GM12878 (cell line): ENCODE measurements at regions not wholly inside any gene's neighbourhood (a gene's known extent, or its start where the extent isn't known, plus 50 kb on each side); places are given as distances from the start of the nearest gene placed in this dataset.

Source experiments
- ATAC-seq: fragments of 200-7000 bp; cut with Tn5 transposase; 3 replicates; pipeline ENCODE4 v1.9.1; 2020; ENCODE audit warnings: mild to moderate bottlenecking, moderate library complexity
- BruUV-seq: library from RNA; stranded (reverse); fragments of 400-500 nt; replicated peaks from 2 replicates; lab custom pipeline; 2021; lab: Mats Ljungman, UMichigan
- CTCF ChIA-PET: fragments of 300-600 bp; sonication (Branson Sonifier 250); formaldehyde crosslinking; extraction: SDS; loops from one replicate; lab custom pipeline; 2021; ENCODE audit warnings: inconsistent platforms; lab: Yijun Ruan, JAX
- POLR2A ChIA-PET: fragments of 350-600 bp; formaldehyde crosslinking; extraction: SDS; loops from one replicate; lab custom pipeline; 2021; ENCODE audit warnings: inconsistent platforms; lab: Charles Lee
- RAD21 ChIA-PET: fragments of 300-600 bp; sonication (Branson Sonifier 250); formaldehyde crosslinking; loops from one replicate; lab custom pipeline; 2023; ENCODE audit warnings: antibody characterized with exemption; ENCODE audit not compliant: unreplicated experiment; lab: Charles Lee
- SMC1A ChIA-PET: fragments of 300-600 bp; sonication (Branson Sonifier 250); formaldehyde crosslinking; loops from one replicate; lab custom pipeline; 2023; ENCODE audit not compliant: unreplicated experiment, uncharacterized antibody; lab: Charles Lee
- DNase-seq: peaks from one replicate; pipeline ENCODE4 v3.0.0-alpha.2; 2011; ENCODE audit warnings: low read depth, low spot score
- FAIRE-seq: peaks from 3 replicates; lab custom pipeline; 2011; peaks lifted over from hg19 to GRCh38; lab: Jason Lieb, UNC
- H2AFZ ChIP-seq: 2 replicates; pipeline ENCODE4 v1.6.0; 2011; ENCODE audit warnings: low read depth, low read length, control low read depth; ENCODE audit not compliant: control insufficient read depth
- H3K27ac ChIP-seq: 2 replicates; pipeline ENCODE4 v1.5.1; 2011; ENCODE audit warnings: control low read depth; ENCODE audit not compliant: control insufficient read depth, insufficient read depth
- H3K27me3 ChIP-seq, 2 experiments: replicated peaks in 1 of 2; 2 replicates each; pipeline versions ENCODE4 v1.6.0 to v1.6.1; 2011; ENCODE audit warnings: low read length in 1 of 2; ENCODE audit not compliant: control insufficient read depth in 2 of 2, insufficient read depth in 2 of 2
- H3K36me3 ChIP-seq, 2 experiments: 2 replicates each; pipeline ENCODE4 v1.5.1; 2011; ENCODE audit warnings: low read length in 1 of 2; ENCODE audit not compliant: control insufficient read depth in 2 of 2, insufficient read depth in 2 of 2
- H3K4me1 ChIP-seq: 2 replicates; pipeline ENCODE4 v1.6.1; 2011; ENCODE audit warnings: mild to moderate bottlenecking, low read length, moderate library complexity, mixed read lengths; ENCODE audit not compliant: control insufficient read depth, insufficient read depth
- H3K4me2 ChIP-seq: 2 replicates; pipeline ENCODE4 v1.6.0; 2011; ENCODE audit warnings: control low read depth; ENCODE audit not compliant: control insufficient read depth, insufficient read depth
- H3K4me3 ChIP-seq: fragments of 200-600 bp; sonication (generic); 2 replicates; pipeline ENCODE4 v1.5.1; 2016
- H3K79me2 ChIP-seq: 2 replicates; pipeline ENCODE4 v1.6.0; 2011; ENCODE audit warnings: low read length; ENCODE audit not compliant: control insufficient read depth, insufficient read depth
- H3K9ac ChIP-seq: 2 replicates; pipeline ENCODE4 v1.8.0; 2011; ENCODE audit warnings: low read length, control low read depth, mixed read lengths; ENCODE audit not compliant: control insufficient read depth, insufficient read depth
- H3K9me3 ChIP-seq: replicated peaks from 3 replicates; pipeline ENCODE4 v1.5.1; 2011; ENCODE audit warnings: mild to moderate bottlenecking, low read length; ENCODE audit not compliant: control insufficient read depth, insufficient read depth
- H4K20me1 ChIP-seq: 2 replicates; pipeline ENCODE4 v1.6.0; 2011; ENCODE audit not compliant: control insufficient read depth, insufficient read depth
- BACH1 ChIP-seq: fragments of 450-650 bp; IDR thresholded peaks from 2 replicates; pipeline ENCODE4 v1.6.1; 2017; ENCODE audit warnings: mild to moderate bottlenecking, borderline replicate concordance
- BCL11A ChIP-seq: IDR thresholded peaks from 2 replicates; pipeline ENCODE4 v1.6.1; 2011; ENCODE audit warnings: low read depth, low read length
- BMI1 ChIP-seq: fragments of 450-650 bp; IDR thresholded peaks from 2 replicates; pipeline ENCODE4 v1.6.1; 2016; ENCODE audit warnings: mild to moderate bottlenecking, moderate library complexity, borderline replicate concordance
- CHD2 ChIP-seq: IDR thresholded peaks from 2 replicates; pipeline ENCODE4 v1.6.1; 2011; ENCODE audit warnings: low read depth, low read length, improper control_type of control experiment, borderline replicate concordance
- E2F8 ChIP-seq: fragments of 450-650 bp; IDR thresholded peaks from 2 replicates; pipeline ENCODE4 v1.6.1; 2018; ENCODE audit warnings: mild to moderate bottlenecking, low read depth, moderate library complexity; ENCODE audit not compliant: partially characterized antibody
- ETV6 ChIP-seq, 2 experiments: fragments of 450-650 bp in 1 of 2; IDR thresholded peaks in 1 of 2; conservative IDR thresholded peaks in 1 of 2; 2 replicates each; pipeline ENCODE4 v1.6.1; 2014; ENCODE audit warnings: antibody characterized with exemption in 1 of 2, borderline replicate concordance in 1 of 2, low read depth in 1 of 2, mild to moderate bottlenecking in 1 of 2, moderate library complexity in 1 of 2
- NR2F1 ChIP-seq: fragments of 450-650 bp; conservative IDR thresholded peaks from 2 replicates; pipeline ENCODE4 v1.6.1; 2017; ENCODE audit warnings: mild to moderate bottlenecking
- NRF1 ChIP-seq: conservative IDR thresholded peaks from 2 replicates; pipeline ENCODE4 v1.6.1; 2011; ENCODE audit warnings: mild to moderate bottlenecking, low read depth, low read length, improper control_type of control experiment
- POU2F2 ChIP-seq: IDR thresholded peaks from 3 replicates; pipeline ENCODE4 v1.6.1; 2011; ENCODE audit warnings: low read depth, mild to moderate bottlenecking, low read length, borderline replicate concordance
- RBBP5 ChIP-seq: fragments of 200-600 bp; sonication (generic); conservative IDR thresholded peaks from 2 replicates; pipeline ENCODE4 v1.6.1; 2016
- SMARCA5 ChIP-seq: fragments of 450-650 bp; IDR thresholded peaks from 2 replicates; pipeline ENCODE4 v1.6.1; 2017; ENCODE audit warnings: mild to moderate bottlenecking
- STAT3 ChIP-seq: IDR thresholded peaks from 2 replicates; pipeline ENCODE4 v1.6.1; 2011; ENCODE audit warnings: low read depth, low read length, improper control_type of control experiment
- SUPT20H ChIP-seq: IDR thresholded peaks from 2 replicates; pipeline ENCODE4 v1.6.1; 2011; ENCODE audit warnings: low read depth, mild to moderate bottlenecking, low read length, moderate library complexity, borderline replicate concordance; ENCODE audit not compliant: control insufficient read depth
- WRNIP1 ChIP-seq: IDR thresholded peaks from 2 replicates; pipeline ENCODE4 v1.6.1; 2011; ENCODE audit warnings: low read depth, low read length, improper control_type of control experiment, borderline replicate concordance
- WGBS: methylation state at CpG from one replicate; pipeline ENCODE4 v1.1.6; 2016; ENCODE audit warnings: low lambda C conversion rate; ENCODE audit not compliant: insufficient replicate concordance, insufficient coverage; ENCODE audit errors: missing lambda C conversion rate; 5-methylcytosine and 5-hydroxymethylcytosine counted together
- in situ Hi-C: fragments of 300-500 bp; cut with MboI; formaldehyde crosslinking; loops from 9 replicates; pipeline ENCODE4 v1.14.3; 2018; ENCODE audit warnings: mixed read lengths
- intact Hi-C: fragments of 100-400 bp; cut with micrococcal nuclease; formaldehyde crosslinking; loops from one replicate; pipeline ENCODE4 v1.14.2; 2022; ENCODE audit not compliant: unreplicated experiment

GRCh38 chr20:22431419-22431818, 153.0 kb downstream of the FOXA2 start:
- ChIA-PET SMC1A (no interaction called here), POLR2A (no interaction called here), CTCF (interaction anchor here (1.1 to 1.6 kb wide), 2 partner anchors 9 to 92 kb away, joined by 3 read pairs; no protein-coding TSS in a partner anchor), RAD21 (no interaction called here)
- BruUV-seq, result no TSS peak
- Histone ChIP-seq H3K79me2 (no peaks in the 10 kb centered on the region), H3K27ac (no peak overlapping the region), H3K4me2 (no peak overlapping the region), H3K36me3 (no peaks in the 10 kb centered on the region), H3K4me1 (no peaks in the 10 kb centered on the region), H4K20me1 (no peaks in the 10 kb centered on the region), H3K9me3 (no peaks in the 10 kb centered on the region), H3K27me3 (no peaks in the 10 kb centered on the region), H3K9ac (no peak overlapping the region), H2AFZ (no peak overlapping the region), H3K4me3 (no peak overlapping the region)
- no peak for DNase-seq
- in situ Hi-C loops (no loop called here), intact Hi-C loops (no loop called here)
- no peak for ATAC-seq
- WGBS, result 18% methylated on average over 2 of the region's 2 CpGs
- no peak for FAIRE-seq
- TF ChIP-seq RBBP5, result no peak
- TF ChIP-seq WRNIP1, result no peak
- TF ChIP-seq STAT3, result no peak
- TF ChIP-seq BMI1, result no peak
- no peak for TF ChIP-seq SMARCA5
- no peak for TF ChIP-seq CHD2
- no peak for TF ChIP-seq ETV6 (conservative IDR thresholded peaks at IDR 0.05 in 1 of 2, IDR thresholded peaks at IDR 0.05 in 1 of 2; ENCODE audit: borderline replicate concordance in 1 of 2, low read depth in 1 of 2)
- no peak for TF ChIP-seq BACH1
- no peak for TF ChIP-seq NRF1

GRCh38 chr20:22430746-22431168, 153.6 kb downstream of the FOXA2 start:
- BruUV-seq, result no TSS peak
- H3K27ac ChIP-seq, result no peak overlapping the region
- SMC1A ChIA-PET, result no interaction called here
- no peaks in the 10 kb centered on the region for H4K20me1 ChIP-seq
- FAIRE-seq, result no peak
- POLR2A ChIA-PET, result no interaction called here
- no peaks in the 10 kb centered on the region for H3K27me3 ChIP-seq
- no peaks in the 10 kb centered on the region for H3K9me3 ChIP-seq
- no peak overlapping the region for H2AFZ ChIP-seq
- WGBS, result 14% methylated on average over 11 of the region's 11 CpGs
- DNase-seq, result no peak
- RAD21 ChIA-PET, result no interaction called here
- no peak for ATAC-seq
- no peak overlapping the region for H3K9ac ChIP-seq
- no peak overlapping the region for H3K4me3 ChIP-seq
- H3K4me1 ChIP-seq, result no peaks in the 10 kb centered on the region
- H3K79me2 ChIP-seq, result no peaks in the 10 kb centered on the region
- intact Hi-C loops, result no loop called here
- H3K36me3 ChIP-seq, result no peaks in the 10 kb centered on the region
- in situ Hi-C loops, result no loop called here
- CTCF ChIA-PET, result interaction anchor here (1.6 kb wide), 1 partner anchor 92 kb away, joined by 3 read pairs; no protein-coding TSS in a partner anchor
- H3K4me2 ChIP-seq, result no peak overlapping the region
- TF ChIP-seq E2F8 (no peak), SUPT20H (no peak), NR2F1 (no peak), BCL11A (no peak), POU2F2 (no peak)
